H1 (cell line): ENCODE measurements at regions not wholly inside any gene's neighbourhood (a gene's known extent, or its start where the extent isn't known, plus 50 kb on each side); places are given as distances from the start of the nearest gene placed in this dataset.

ENCODE experiments used
- ASH2L ChIP-seq: fragments of 200-600, 300-600 bp; sonication (generic); IDR thresholded peaks from one replicate; pipeline ENCODE4 v1.7.1; 2017; ENCODE audit warnings: low read length
- CEBPB ChIP-seq: IDR thresholded peaks from 2 replicates; pipeline ENCODE4 v1.6.1; 2012; ENCODE audit warnings: low read depth, low read length
- RFX5 ChIP-seq: IDR thresholded peaks from 2 replicates; pipeline ENCODE4 v1.6.1; 2011; ENCODE audit warnings: low read depth, low read length, improper control_type of control experiment, borderline replicate concordance

DNA sequence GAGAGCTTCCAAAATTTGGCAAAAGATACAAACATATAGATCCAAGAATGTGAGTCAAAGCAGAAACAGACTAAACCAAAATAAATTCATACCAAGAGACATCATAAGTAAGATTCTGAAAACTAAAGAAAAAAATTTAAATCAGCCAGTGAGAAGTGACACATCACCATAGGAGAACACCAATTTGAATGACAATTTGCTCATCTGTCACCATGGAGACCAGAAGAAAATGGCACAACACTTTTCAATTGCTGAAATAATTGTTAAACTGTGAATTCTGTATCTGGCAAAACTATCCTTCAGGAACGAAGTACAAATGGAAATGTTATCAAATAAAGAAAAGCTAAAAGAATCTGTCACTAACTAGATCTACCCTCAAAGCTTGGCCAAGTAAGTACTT lies 864.3 kb downstream of the BRD1 start (continued):
- TF ChIP-seq RFX5 = no peak
- TF ChIP-seq ASH2L = no peak
- TF ChIP-seq CEBPB = no peak
